ENCODE measurements at regions not wholly inside any gene's neighbourhood (a gene's known extent, or its start where the extent isn't known, plus 50 kb on each side); places are given as distances from the start of the nearest gene placed in this dataset.

GRCh38 chr20:63134201-63134612, 81.7 kb downstream of the YTHDF1 start:
- no peak for TF ChIP-seq CTCF (IDR thresholded peaks at IDR 0.05; ENCODE audit: extremely low read depth in 1 of 2, insufficient read depth in 1 of 2, low read depth in 1 of 2, low read length in 2 of 2)
- no peak for TF ChIP-seq MYC (IDR thresholded peaks at IDR 0.05; ENCODE audit: low read depth, low read length)
